OCI-LY3 (cell line): ENCODE measurements at regions not wholly inside any gene's neighbourhood (a gene's known extent, or its start where the extent isn't known, plus 50 kb on each side); places are given as distances from the start of the nearest gene placed in this dataset.

Experiments
- CTCF ChIP-seq: fragments of 200-600, 300-600 bp; sonication (generic); IDR thresholded peaks from 2 replicates; pipeline ENCODE4 v1.5.1; 2014; ENCODE audit warnings: antibody characterized with exemption, low read length, low read depth
- EZH2phosphoT487 ChIP-seq: fragments of 200-600 bp; shearing (Covaris generic); IDR thresholded peaks from 2 replicates; pipeline ENCODE4 v1.6.1; 2018; ENCODE audit warnings: antibody characterized with exemption, mixed run types, low read depth

- TF ChIP-seq CTCF (no peak), EZH2phosphoT487 (no peak)
Observed at GRCh38 chr9:7869340-7869739, 69.8 kb upstream of the DMAC1 start.
